ENCODE measurements at regions not wholly inside any gene's neighbourhood (a gene's known extent, or its start where the extent isn't known, plus 50 kb on each side); places are given as distances from the start of the nearest gene placed in this dataset.

DNA sequence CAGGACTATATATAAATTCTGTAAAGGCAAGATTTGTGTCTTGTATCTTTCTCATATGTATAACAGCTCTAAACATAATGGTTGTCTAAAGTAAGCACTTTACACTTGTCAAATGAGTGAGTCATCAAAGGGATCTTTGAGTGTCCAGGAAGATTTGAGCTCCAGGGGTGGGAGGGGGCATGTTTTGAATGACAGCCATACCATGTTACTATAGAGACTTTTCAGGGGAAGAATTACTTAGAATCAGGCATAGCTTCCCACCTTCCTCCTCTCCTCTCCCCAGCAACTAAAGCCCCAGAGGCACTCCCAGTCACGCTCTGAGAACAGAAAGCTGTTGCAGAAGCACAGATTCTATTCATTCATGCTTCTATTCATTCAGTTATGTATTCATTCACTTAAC, 65.8 kb upstream of the ALK start:
- no peaks in the 10 kb centered on the region for H3K27me3 Mint-ChIP-seq (ENCODE audit: low read depth)
- no peak for TF ChIP-seq ELF4 (CRISPR knock-in tag; IDR thresholded peaks at IDR 0.05; ENCODE audit: low read depth)
- no peak for TF ChIP-seq NR3C1 (CRISPR knock-in tag; conservative IDR thresholded peaks at IDR 0.05; ENCODE audit: low read depth)
- TF ChIP-seq NFE2L1 (CRISPR knock-in tag; IDR thresholded peaks at IDR 0.05), result no peak
- no peak for TF ChIP-seq AR (CRISPR knock-in tag; IDR thresholded peaks at IDR 0.05)
- no peak for TF ChIP-seq TP53 (CRISPR knock-in tag; IDR thresholded peaks at IDR 0.05)
- TF ChIP-seq ETV6 (CRISPR knock-in tag; IDR thresholded peaks at IDR 0.05), result no peak
- TF ChIP-seq KAT7 (CRISPR knock-in tag; IDR thresholded peaks at IDR 0.05; ENCODE audit: borderline replicate concordance), result no peak
- ChIA-PET CTCF (no interaction called here), POLR2A (no interaction called here)
- peaks cover 16% of the 10 kb centered on the region for H3K4me1 Mint-ChIP-seq
- DNase-seq (ENCODE audit: low spot score) (no peak), ATAC-seq (no peak)
- H3K9me3 Mint-ChIP-seq, result no peaks in the 10 kb centered on the region
- H3K27ac Mint-ChIP-seq, result no peak overlapping the region
- H3K36me3 Mint-ChIP-seq, result no peaks in the 10 kb centered on the region
- H3K4me3 Mint-ChIP-seq, result no peak overlapping the region

GRCh38 chr2:29990129-29990528, 68.7 kb upstream of the ALK start:
- Mint-ChIP-seq H3K4me3 (no peak overlapping the region), H3K9me3 (no peaks in the 10 kb centered on the region), H3K27me3 (ENCODE audit: low read depth) (no peaks in the 10 kb centered on the region), H3K36me3 (no peaks in the 10 kb centered on the region), H3K4me1 (peaks cover 10% of the 10 kb centered on the region), H3K27ac (no peak overlapping the region)
- no peak for ATAC-seq
- ChIA-PET CTCF (no interaction called here), POLR2A (no interaction called here)
- TF ChIP-seq FOXJ3 (CRISPR knock-in tag; IDR thresholded peaks at IDR 0.05; ENCODE audit: borderline replicate concordance), result no peak
- TF ChIP-seq NR3C1 (CRISPR knock-in tag; conservative IDR thresholded peaks at IDR 0.05; ENCODE audit: low read depth), result no peak
- TF ChIP-seq NFYB (CRISPR knock-in tag; conservative IDR thresholded peaks at IDR 0.05; ENCODE audit: low read depth), result no peak
- TF ChIP-seq ZMAT4 (CRISPR knock-in tag; IDR thresholded peaks at IDR 0.05), result no peak
- TF ChIP-seq ZNF281 (CRISPR knock-in tag; IDR thresholded peaks at IDR 0.05), result no peak
- no peak for TF ChIP-seq AR (CRISPR knock-in tag; IDR thresholded peaks at IDR 0.05)
- TF ChIP-seq, protein P1, sequence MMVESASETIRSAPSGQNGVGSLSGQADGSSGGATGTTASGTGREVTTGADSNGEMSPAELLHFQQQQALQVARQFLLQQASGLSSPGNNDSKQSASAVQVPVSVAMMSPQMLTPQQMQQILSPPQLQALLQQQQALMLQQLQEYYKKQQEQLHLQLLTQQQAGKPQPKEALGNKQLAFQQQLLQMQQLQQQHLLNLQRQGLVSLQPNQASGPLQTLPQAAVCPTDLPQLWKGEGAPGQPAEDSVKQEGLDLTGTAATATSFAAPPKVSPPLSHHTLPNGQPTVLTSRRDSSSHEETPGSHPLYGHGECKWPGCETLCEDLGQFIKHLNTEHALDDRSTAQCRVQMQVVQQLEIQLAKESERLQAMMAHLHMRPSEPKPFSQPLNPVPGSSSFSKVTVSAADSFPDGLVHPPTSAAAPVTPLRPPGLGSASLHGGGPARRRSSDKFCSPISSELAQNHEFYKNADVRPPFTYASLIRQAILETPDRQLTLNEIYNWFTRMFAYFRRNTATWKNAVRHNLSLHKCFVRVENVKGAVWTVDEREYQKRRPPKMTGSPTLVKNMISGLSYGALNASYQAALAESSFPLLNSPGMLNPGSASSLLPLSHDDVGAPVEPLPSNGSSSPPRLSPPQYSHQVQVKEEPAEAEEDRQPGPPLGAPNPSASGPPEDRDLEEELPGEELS (CRISPR knock-in tag; IDR thresholded peaks at IDR 0.05), result no peak
- TF ChIP-seq IRF2 (CRISPR knock-in tag; IDR thresholded peaks at IDR 0.05; ENCODE audit: borderline replicate concordance, low read depth), result no peak
- TF ChIP-seq CBFB (CRISPR knock-in tag; IDR thresholded peaks at IDR 0.05; ENCODE audit: low read depth), result no peak
- TF ChIP-seq AFF4 (CRISPR knock-in tag; IDR thresholded peaks at IDR 0.05; ENCODE audit: borderline replicate concordance), result no peak
- TF ChIP-seq JUN (CRISPR knock-in tag; IDR thresholded peaks at IDR 0.05), result no peak
- no peak for TF ChIP-seq ZNF423 (CRISPR knock-in tag; IDR thresholded peaks at IDR 0.05)
- TF ChIP-seq FOXK1 (CRISPR knock-in tag; IDR thresholded peaks at IDR 0.05), result no peak
- TF ChIP-seq, protein P2, sequence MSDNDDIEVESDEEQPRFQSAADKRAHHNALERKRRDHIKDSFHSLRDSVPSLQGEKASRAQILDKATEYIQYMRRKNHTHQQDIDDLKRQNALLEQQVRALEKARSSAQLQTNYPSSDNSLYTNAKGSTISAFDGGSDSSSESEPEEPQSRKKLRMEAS (CRISPR knock-in tag; IDR thresholded peaks at IDR 0.05), result no peak
- TF ChIP-seq, protein P3, sequence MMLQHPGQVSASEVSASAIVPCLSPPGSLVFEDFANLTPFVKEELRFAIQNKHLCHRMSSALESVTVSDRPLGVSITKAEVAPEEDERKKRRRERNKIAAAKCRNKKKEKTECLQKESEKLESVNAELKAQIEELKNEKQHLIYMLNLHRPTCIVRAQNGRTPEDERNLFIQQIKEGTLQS (CRISPR knock-in tag; conservative IDR thresholded peaks at IDR 0.05), result no peak
- TF ChIP-seq RORB (CRISPR knock-in tag; IDR thresholded peaks at IDR 0.05), result no peak
- no peak for DNase-seq (ENCODE audit: low spot score)

Measured in WTC11 (cell line).